OCI-LY1 (cell line): ENCODE measurements at regions not wholly inside any gene's neighbourhood (a gene's known extent, or its start where the extent isn't known, plus 50 kb on each side); places are given as distances from the start of the nearest gene placed in this dataset.

Experiments
- CTCF ChIP-seq: fragments of 200-600 bp; sonication (generic), shearing (Covaris generic); IDR thresholded peaks from 2 replicates; pipeline ENCODE4 v1.5.1; 2017; ENCODE audit warnings: mild to moderate bottlenecking, antibody characterized with exemption, low read length, moderate library complexity, mixed read lengths
- EZH2 ChIP-seq: fragments of 200-600 bp; sonication (generic), shearing (Covaris generic); IDR thresholded peaks from 2 replicates; pipeline ENCODE4 v1.8.0; 2017; ENCODE audit warnings: borderline replicate concordance, mixed run types, mild to moderate bottlenecking, antibody characterized with exemption, low read length, moderate library complexity, mixed read lengths

GRCh38 chr10:118845776-118846175 lies 91.0 kb upstream of the CACUL1 start:
- TF ChIP-seq CTCF = no peak
- TF ChIP-seq EZH2 = no peak
